HG03457 (cell line): ENCODE measurements at regions not wholly inside any gene's neighbourhood (a gene's known extent, or its start where the extent isn't known, plus 50 kb on each side); places are given as distances from the start of the nearest gene placed in this dataset.
"Not testable (repeated sequence)": the region's sequence is repeated elsewhere in the genome, so short reads cannot be mapped to it uniquely, and the experiment has no call there.

ENCODE experiments used
- ATAC-seq: cut with Tn5 transposase; IDR thresholded peaks from one replicate; pipeline ENCODE4 v1.9.1; 2021; ENCODE audit warnings: moderate number of reproducible peaks; ENCODE audit not compliant: unreplicated experiment

- ATAC-seq = not testable (repeated sequence)
Observed at GRCh38 chr14:97068293-97068692, 271.1 kb downstream of the VRK1 start.

- no peak for ATAC-seq
Observed at GRCh38 chr14:97070259-97070658, 273.1 kb downstream of the VRK1 start.

- no peak for ATAC-seq
Observed at GRCh38 chr14:97071177-97071576, 274.0 kb downstream of the VRK1 start.

GRCh38 chr14:97073622-97074021, 276.4 kb downstream of the VRK1 start:
- no peak for ATAC-seq

- no peak for ATAC-seq
Observed at GRCh38 chr14:97074456-97074855, 277.3 kb downstream of the VRK1 start.

- ATAC-seq = no peak
Observed at GRCh38 chr14:97074856-97075255, 277.7 kb downstream of the VRK1 start.

- peak; percentile 91 for ATAC-seq
Observed at GRCh38 chr14:97077253-97077653, 280.1 kb downstream of the VRK1 start.

- ATAC-seq = no peak
Observed at GRCh38 chr14:97077687-97078086, 280.5 kb downstream of the VRK1 start.

GRCh38 chr14:97080991-97081390, 283.8 kb downstream of the VRK1 start:
- no peak for ATAC-seq

GRCh38 chr14:97095269-97095668, 298.1 kb downstream of the VRK1 start:
- ATAC-seq = no peak

GRCh38 chr14:97097296-97097695, 300.1 kb downstream of the VRK1 start:
- ATAC-seq = no peak

- no peak for ATAC-seq
Observed at GRCh38 chr14:97100306-97100705, 303.1 kb downstream of the VRK1 start.

- no peak for ATAC-seq
Observed at GRCh38 chr14:97101561-97101960, 304.4 kb downstream of the VRK1 start.

GRCh38 chr14:97104029-97104428, 306.8 kb downstream of the VRK1 start:
- no peak for ATAC-seq

GRCh38 chr14:97106166-97106565, 309.0 kb downstream of the VRK1 start:
- no peak for ATAC-seq

GRCh38 chr14:97106609-97107008, 309.4 kb downstream of the VRK1 start:
- ATAC-seq = no peak

- ATAC-seq = no peak
Observed at GRCh38 chr14:97107080-97107479, 309.9 kb downstream of the VRK1 start.

- no peak for ATAC-seq
Observed at GRCh38 chr14:97107760-97108159, 310.6 kb downstream of the VRK1 start.

- no peak for ATAC-seq
Observed at GRCh38 chr14:97109234-97109633, 312.1 kb downstream of the VRK1 start.

- no peak for ATAC-seq
Observed at GRCh38 chr14:97113339-97113738, 316.2 kb downstream of the VRK1 start.

GRCh38 chr14:97116546-97116945, 319.4 kb downstream of the VRK1 start:
- no peak for ATAC-seq

- ATAC-seq = no peak
Observed at GRCh38 chr14:97117693-97118092, 320.5 kb downstream of the VRK1 start.

- no peak for ATAC-seq
Observed at GRCh38 chr14:97120204-97120603, 323.0 kb downstream of the VRK1 start.

- ATAC-seq = peak; percentile 71
Observed at GRCh38 chr14:97120611-97121031, 323.4 kb downstream of the VRK1 start.
